T-helper 1 cell treated with Interleukin-12 subunit alpha and Interleukin-12 subunit beta and Interleukin-4 antibody, amounts not matched to agents 30 ng/mL and 1 ng/mL, for 36 hours (primary cell): ENCODE measurements at regions not wholly inside any gene's neighbourhood (a gene's known extent, or its start where the extent isn't known, plus 50 kb on each side); places are given as distances from the start of the nearest gene placed in this dataset.
"Not testable (repeated sequence)": the region's sequence is repeated elsewhere in the genome, so short reads cannot be mapped to it uniquely, and the experiment has no call there.

ENCODE experiments used
- intact Hi-C: fragments of 100-400 bp; cut with micrococcal nuclease; formaldehyde crosslinking; loops from one replicate; pipeline ENCODE4 v1.15.1; 2024

GRCh38 chr10:78096486-78096885 lies 62.8 kb downstream of the RPS24 start:
- intact Hi-C loops, result not testable (repeated sequence)

- intact Hi-C loops, result not testable (repeated sequence)
These were observed 68.9 kb downstream of the RPS24 start for GRCh38 chr10:78102593-78102992.

GRCh38 chr10:78109210-78109609 lies 75.5 kb downstream of the RPS24 start:
- intact Hi-C loops, result no loop called here

- intact Hi-C loops, result no loop called here
These were observed 81.6 kb downstream of the RPS24 start for GRCh38 chr10:78115135-78115853.

- intact Hi-C loops, result no loop called here
These were observed 82.7 kb downstream of the RPS24 start for GRCh38 chr10:78116361-78116760.

- intact Hi-C loops, result no loop called here
These were observed 84.9 kb downstream of the RPS24 start for GRCh38 chr10:78118591-78118990.

- intact Hi-C loops, result no loop called here
These were observed 88.1 kb downstream of the RPS24 start for GRCh38 chr10:78121801-78122200.

- intact Hi-C loops, result no loop called here
These were observed 90.5 kb downstream of the RPS24 start for GRCh38 chr10:78124167-78124566.

- intact Hi-C loops, result no loop called here
These were observed 95.5 kb downstream of the RPS24 start for GRCh38 chr10:78129211-78129610.

GRCh38 chr10:78130966-78131710 lies 97.5 kb downstream of the RPS24 start:
- intact Hi-C loops, result no loop called here

GRCh38 chr10:78134773-78135306 lies 101.2 kb downstream of the RPS24 start:
- intact Hi-C loops, result no loop called here

GRCh38 chr10:78137147-78137546 lies 103.5 kb downstream of the RPS24 start:
- intact Hi-C loops, result no loop called here

GRCh38 chr10:78139341-78139740 lies 105.7 kb downstream of the RPS24 start:
- intact Hi-C loops, result no loop called here

- intact Hi-C loops, result no loop called here
These were observed 106.5 kb downstream of the RPS24 start for GRCh38 chr10:78140066-78140630.

- intact Hi-C loops, result no loop called here
These were observed 109.9 kb downstream of the RPS24 start for GRCh38 chr10:78143576-78143975.

GRCh38 chr10:78146200-78146599 lies 112.5 kb downstream of the RPS24 start:
- intact Hi-C loops, result no loop called here

GRCh38 chr10:78147202-78147601 lies 113.5 kb downstream of the RPS24 start:
- intact Hi-C loops, result no loop called here

- intact Hi-C loops, result no loop called here
These were observed 114.7 kb downstream of the RPS24 start for GRCh38 chr10:78148216-78148960.

- intact Hi-C loops, result no loop called here
These were observed 115.4 kb downstream of the RPS24 start for GRCh38 chr10:78148961-78149612.

- intact Hi-C loops, result no loop called here
These were observed 117.1 kb downstream of the RPS24 start for GRCh38 chr10:78150756-78151155.

GRCh38 chr10:78155722-78156121 lies 122.1 kb downstream of the RPS24 start:
- intact Hi-C loops, result loop anchor here (1.0 kb wide), 1 partner anchor 108 kb away; no protein-coding TSS in a partner anchor
